Esophagus squamous epithelium (tissue), 4 donors: ENCODE measurements at regions not wholly inside any gene's neighbourhood (a gene's known extent, or its start where the extent isn't known, plus 50 kb on each side); places are given as distances from the start of the nearest gene placed in this dataset.

Source experiments
- CTCF ChIP-seq, 6 experiments: fragments of 450-650 bp in 4 of 6; fragments of 200-600 bp in 2 of 6; sonication (generic) in 2 of 6; IDR thresholded peaks; one replicate each; pipeline ENCODE4 v1.5.1; 2016 to 2019; ENCODE audit warnings: antibody characterized with exemption in 6 of 6, mild to moderate bottlenecking in 4 of 6, moderate library complexity in 4 of 6
- POLR2A ChIP-seq, 4 donors: fragments of 450-650 bp; IDR thresholded peaks; one replicate each; pipeline ENCODE4 v1.6.1; 2017; ENCODE audit warnings: antibody characterized with exemption in 4 of 4, mild to moderate bottlenecking in 4 of 4, moderate library complexity in 3 of 4

GRCh38 chr6:168169624-168170023 lies 90.6 kb upstream of the FRMD1 start:
- TF ChIP-seq CTCF (IDR thresholded peaks at IDR 0.05) (no peak), POLR2A (IDR thresholded peaks at IDR 0.05) (no peak)
